Amygdala (tissue), 56 donors: ENCODE measurements at regions not wholly inside any gene's neighbourhood (a gene's known extent, or its start where the extent isn't known, plus 50 kb on each side); places are given as distances from the start of the nearest gene placed in this dataset.
"Not testable (repeated sequence)": the region's sequence is repeated elsewhere in the genome, so short reads cannot be mapped to it uniquely, and the experiment has no call there.

Experiments used
- DNase-seq, 56 donors: peaks; one replicate each; lab custom pipeline; 2025; lab: John Stamatoyannopoulos, UW

- DNase-seq: no peak
Measured at GRCh38 chr2:33984131-33984530, 385.0 kb upstream of the FAM98A start.

GRCh38 chr2:33978471-33978870 is 379.4 kb upstream of the FAM98A start:
- DNase-seq: no peak

- DNase-seq: no peak
Measured at GRCh38 chr2:33975498-33975897, 376.4 kb upstream of the FAM98A start.

GRCh38 chr2:33967103-33967502 is 368.0 kb upstream of the FAM98A start:
- DNase-seq: no peak

- DNase-seq: no peak
Measured at GRCh38 chr2:33958591-33958990, 359.5 kb upstream of the FAM98A start.

- no peak for DNase-seq
Measured at GRCh38 chr2:33949371-33949770, 350.3 kb upstream of the FAM98A start.

GRCh38 chr2:33946193-33946592 is 347.1 kb upstream of the FAM98A start:
- DNase-seq: no peak

GRCh38 chr2:33933203-33933602 is 334.1 kb upstream of the FAM98A start:
- DNase-seq: no peak

GRCh38 chr2:33931164-33931563 is 332.1 kb upstream of the FAM98A start:
- no peak for DNase-seq

GRCh38 chr2:33929467-33929866 is 330.4 kb upstream of the FAM98A start:
- no peak for DNase-seq

GRCh38 chr2:33927756-33928155 is 328.7 kb upstream of the FAM98A start:
- no peak for DNase-seq

- no peak for DNase-seq
Measured at GRCh38 chr2:33925311-33925710, 326.2 kb upstream of the FAM98A start.

- no peak for DNase-seq
Measured at GRCh38 chr2:33924586-33925169, 325.6 kb upstream of the FAM98A start.

- DNase-seq: no peak
Measured at GRCh38 chr2:33917252-33917651, 318.2 kb upstream of the FAM98A start.

GRCh38 chr2:33913071-33913616 is 314.0 kb upstream of the FAM98A start:
- DNase-seq: no peak

GRCh38 chr2:33911327-33911726 is 312.2 kb upstream of the FAM98A start:
- no peak for DNase-seq

- no peak for DNase-seq
Measured at GRCh38 chr2:33909945-33910695, 311.0 kb upstream of the FAM98A start.

GRCh38 chr2:33907866-33908265 is 308.8 kb upstream of the FAM98A start:
- no peak for DNase-seq

GRCh38 chr2:33906129-33906528 is 307.0 kb upstream of the FAM98A start:
- DNase-seq: not testable (repeated sequence)

- DNase-seq: no peak
Measured at GRCh38 chr2:33904801-33905200, 305.7 kb upstream of the FAM98A start.

GRCh38 chr2:33903701-33904100 is 304.6 kb upstream of the FAM98A start:
- DNase-seq: no peak

- no peak for DNase-seq
Measured at GRCh38 chr2:33903215-33903614, 304.1 kb upstream of the FAM98A start.
